ENCODE measurements at regions not wholly inside any gene's neighbourhood (a gene's known extent, or its start where the extent isn't known, plus 50 kb on each side); places are given as distances from the start of the nearest gene placed in this dataset.

- no peak for TF ChIP-seq CTCF (IDR thresholded peaks at IDR 0.05; ENCODE audit: insufficient read depth, low read length)
- TF ChIP-seq POLR2AphosphoS5 (IDR thresholded peaks at IDR 0.05; ENCODE audit: low read depth): no peak
- TF ChIP-seq SPI1 (IDR thresholded peaks at IDR 0.05; ENCODE audit: borderline replicate concordance, low read depth): no peak
- no peak for TF ChIP-seq REST (IDR thresholded peaks at IDR 0.05; ENCODE audit: insufficient replicate concordance, low read depth)
Observed at GRCh38 chr6:134863763-134864510, 86.0 kb downstream of the ALDH8A1 start.

Measured in HL-60 (cell line).